Karpas-422 (cell line): ENCODE measurements at regions not wholly inside any gene's neighbourhood (a gene's known extent, or its start where the extent isn't known, plus 50 kb on each side); places are given as distances from the start of the nearest gene placed in this dataset.

Experiments
- DNase-seq: peaks from one replicate; pipeline ENCODE4 v3.0.0-alpha.2; 2015
- H2AFZ ChIP-seq: fragments of 200-600 bp; sonication (generic); 2 replicates; pipeline ENCODE4 v1.6.1; 2014; ENCODE audit warnings: antibody characterized with exemption, low read length, mixed read lengths
- H3K27ac ChIP-seq: fragments of 200-600 bp; sonication (generic); 2 replicates; pipeline ENCODE4 v1.5.1; 2014; ENCODE audit warnings: mild to moderate bottlenecking, low read length, moderate library complexity
- H3K27me3 ChIP-seq: fragments of 200-600 bp; sonication (generic); 2 replicates; pipeline ENCODE4 v1.6.1; 2014; ENCODE audit warnings: low read length, mixed read lengths
- H3K36me3 ChIP-seq: fragments of 200-600 bp; sonication (generic); 2 replicates; pipeline ENCODE4 v1.6.1; 2014; ENCODE audit warnings: low read length, mixed read lengths; ENCODE audit not compliant: insufficient read depth
- H3K4me1 ChIP-seq: fragments of 200-600 bp; sonication (generic); 2 replicates; pipeline ENCODE4 v1.6.1; 2014; ENCODE audit warnings: mild to moderate bottlenecking, low read length, mixed read lengths
- H3K4me2 ChIP-seq: fragments of 200-600 bp; sonication (generic); 2 replicates; pipeline ENCODE4 v1.6.1; 2014; ENCODE audit warnings: low read length, low read depth, mild to moderate bottlenecking; ENCODE audit not compliant: poor library complexity, severe bottlenecking
- H3K4me3 ChIP-seq: fragments of 200-600 bp; sonication (generic); 2 replicates; pipeline ENCODE4 v1.5.1; 2014; ENCODE audit warnings: mild to moderate bottlenecking, antibody characterized with exemption, low read length, mixed read lengths
- H3K79me2 ChIP-seq: fragments of 200-600 bp; sonication (generic); 2 replicates; pipeline ENCODE4 v1.6.1; 2014; ENCODE audit warnings: mild to moderate bottlenecking, low read length, mixed read lengths
- H3K9ac ChIP-seq: fragments of 200-600 bp; sonication (generic); 2 replicates; pipeline ENCODE4 v1.6.0; 2014; ENCODE audit warnings: low read length
- H3K9me2 ChIP-seq: fragments of 200-600 bp; sonication (generic), shearing (Covaris generic); replicated peaks from 2 replicates; pipeline ENCODE4 v1.6.0; 2014; ENCODE audit warnings: mild to moderate bottlenecking, low read length, moderate library complexity; ENCODE audit not compliant: insufficient read depth
- H3K9me3 ChIP-seq: fragments of 300-700, 200-600 bp; sonication (generic); 2 replicates; pipeline ENCODE4 v1.6.1; 2014; ENCODE audit warnings: low read length, mixed read lengths
- H4K20me1 ChIP-seq: fragments of 200-600 bp; sonication (generic); 2 replicates; pipeline ENCODE4 v1.6.1; 2014; ENCODE audit warnings: mild to moderate bottlenecking, antibody characterized with exemption, low read length, low read depth; ENCODE audit not compliant: insufficient read depth

DNA sequence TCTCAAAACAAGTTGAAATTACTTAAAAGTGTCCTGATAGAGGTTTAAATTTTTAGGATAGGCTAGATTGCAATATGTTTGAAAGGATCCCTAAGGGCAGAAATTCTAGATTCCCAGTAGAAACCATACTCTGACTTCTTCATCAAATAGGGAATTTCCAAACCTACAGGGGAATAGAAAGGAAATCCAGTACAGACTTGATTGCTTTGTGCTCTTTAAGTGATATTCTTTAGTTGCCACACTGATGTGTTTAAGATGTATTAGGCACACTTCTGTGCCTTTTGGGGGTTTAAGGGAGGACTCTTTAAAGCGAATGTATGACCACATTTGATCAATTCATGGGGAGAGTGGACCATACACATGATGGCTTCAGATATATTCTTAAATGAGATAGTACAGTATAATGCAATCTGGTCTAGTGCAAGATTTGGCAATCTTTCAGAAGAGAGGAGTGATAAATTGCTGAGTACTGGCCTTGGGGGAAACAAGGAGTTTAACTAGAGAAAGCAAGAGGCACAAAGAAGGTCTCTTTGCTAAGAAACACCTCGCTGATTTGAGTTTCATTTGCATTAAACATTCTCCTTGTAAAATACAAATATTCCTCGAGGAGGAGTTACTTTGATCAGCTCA is 268.8 kb upstream of the NR5A2 start:
- Histone ChIP-seq H3K4me3 (no peak overlapping the region), H3K9me2 (no peaks in the 10 kb centered on the region), H4K20me1 (no peaks in the 10 kb centered on the region), H3K79me2 (no peaks in the 10 kb centered on the region), H3K36me3 (no peaks in the 10 kb centered on the region), H3K9me3 (no peaks in the 10 kb centered on the region), H2AFZ (no peak overlapping the region), H3K4me1 (no peaks in the 10 kb centered on the region), H3K4me2 (no peak overlapping the region), H3K27ac (no peak overlapping the region), H3K9ac (no peak overlapping the region), H3K27me3 (no peaks in the 10 kb centered on the region)
- DNase-seq: no peak

DNA sequence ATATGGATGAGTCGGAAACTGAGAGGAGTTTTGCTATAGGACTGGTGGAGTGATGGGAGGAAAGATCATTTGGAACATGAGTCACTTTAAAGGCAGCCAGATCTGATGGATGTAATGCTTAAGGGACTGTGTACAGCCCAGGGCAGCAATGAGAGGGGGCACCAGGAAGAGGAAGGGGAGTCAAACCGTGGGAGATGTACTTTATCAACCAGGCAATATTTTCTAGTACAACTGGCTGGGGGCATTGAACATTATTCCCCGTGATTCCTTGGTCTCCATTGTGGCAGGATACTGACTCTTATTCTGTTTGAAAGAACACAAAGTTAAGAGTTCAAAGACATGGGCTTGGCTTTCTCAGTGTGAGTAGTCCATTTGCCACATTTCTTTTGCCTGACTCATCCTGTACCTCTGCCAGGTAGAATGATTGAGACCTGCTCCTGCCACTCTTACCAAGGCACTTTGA is 268.2 kb upstream of the NR5A2 start:
- Histone ChIP-seq H2AFZ (no peak overlapping the region), H3K4me2 (no peak overlapping the region), H3K9me2 (no peaks in the 10 kb centered on the region), H3K4me3 (no peak overlapping the region), H3K79me2 (no peaks in the 10 kb centered on the region), H3K27me3 (no peaks in the 10 kb centered on the region), H3K9me3 (no peaks in the 10 kb centered on the region), H3K9ac (no peak overlapping the region), H3K4me1 (no peaks in the 10 kb centered on the region), H3K27ac (no peak overlapping the region), H3K36me3 (no peaks in the 10 kb centered on the region), H4K20me1 (no peaks in the 10 kb centered on the region)
- no peak for DNase-seq

DNA sequence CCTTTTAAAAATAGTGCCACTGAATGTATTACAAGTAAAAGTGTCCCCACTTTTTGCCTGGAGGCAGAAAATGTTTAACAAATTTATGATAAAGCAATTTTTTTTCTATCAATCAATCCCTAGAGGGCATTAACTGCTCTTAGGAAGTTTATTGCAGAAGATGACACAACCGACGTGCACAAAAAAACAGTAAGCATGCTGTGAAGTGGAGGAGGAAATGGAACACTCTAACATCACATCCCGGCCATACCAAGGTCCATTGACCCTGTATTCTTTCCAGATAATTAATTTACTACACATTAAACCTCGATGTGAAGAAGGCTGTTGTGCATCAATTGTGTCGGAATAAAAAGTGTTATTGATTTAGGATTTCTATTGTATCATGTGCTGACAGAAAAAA is 264.9 kb upstream of the NR5A2 start:
- H3K4me3 ChIP-seq: no peak overlapping the region
- H2AFZ ChIP-seq: no peak overlapping the region
- no peak for DNase-seq
- H3K9ac ChIP-seq: no peak overlapping the region
- no peaks in the 10 kb centered on the region for H3K27me3 ChIP-seq
- no peak overlapping the region for H3K27ac ChIP-seq
- no peaks in the 10 kb centered on the region for H4K20me1 ChIP-seq
- no peaks in the 10 kb centered on the region for H3K9me2 ChIP-seq
- H3K9me3 ChIP-seq: no peaks in the 10 kb centered on the region
- H3K4me2 ChIP-seq: no peak overlapping the region
- H3K36me3 ChIP-seq: no peaks in the 10 kb centered on the region
- no peaks in the 10 kb centered on the region for H3K79me2 ChIP-seq
- H3K4me1 ChIP-seq: no peaks in the 10 kb centered on the region

DNA sequence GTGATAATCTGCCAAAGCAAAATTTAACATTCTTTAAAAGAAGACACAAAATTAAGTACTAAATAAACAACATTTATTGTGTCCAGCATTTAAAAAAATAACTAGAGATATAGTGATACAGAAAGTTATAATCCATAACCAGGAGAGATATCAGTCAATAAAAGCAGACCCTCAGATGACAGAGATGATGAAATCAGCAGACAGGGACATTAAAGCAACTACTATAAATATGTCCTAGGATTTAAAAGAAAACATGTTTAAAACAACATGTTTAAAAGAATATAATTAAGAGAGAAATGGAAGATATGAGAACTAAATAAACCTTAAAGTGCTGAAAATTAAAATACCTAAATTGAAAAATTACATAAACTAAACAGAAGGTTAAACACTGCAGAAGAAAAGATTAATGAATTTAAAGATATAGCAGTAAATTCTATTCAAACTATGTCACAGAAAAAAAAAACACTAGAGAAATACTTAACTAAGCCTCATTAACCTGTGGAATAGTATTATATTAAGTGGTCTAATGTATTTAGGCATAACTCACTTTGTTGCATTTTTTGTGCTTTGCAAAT is 261.2 kb upstream of the NR5A2 start:
- Histone ChIP-seq H3K9me2 (no peaks in the 10 kb centered on the region), H3K9ac (no peak overlapping the region)
- DNase-seq: no peak

DNA sequence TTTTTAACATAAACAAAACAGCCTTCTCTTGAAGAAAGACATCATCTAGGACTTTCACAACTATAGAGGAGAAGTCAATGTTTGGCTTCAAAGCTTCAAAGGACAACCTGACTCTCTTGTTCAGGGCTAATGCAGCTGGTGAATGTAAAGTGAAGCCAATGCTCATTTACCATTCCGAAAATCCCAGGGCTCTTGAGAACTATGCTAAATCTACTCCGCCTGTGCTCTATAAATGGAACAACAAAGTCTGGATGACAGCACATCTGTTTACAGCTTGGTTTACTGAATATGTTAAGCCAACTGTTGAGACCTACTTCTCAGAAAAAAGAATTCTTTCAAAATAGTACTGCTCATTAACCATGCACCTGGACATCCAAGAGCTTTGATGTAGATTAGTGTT is 259.8 kb upstream of the NR5A2 start:
- H2AFZ ChIP-seq: no peak overlapping the region

More for the DNA sequence above, 261.2 kb upstream of the NR5A2 start:
- H3K9me3 ChIP-seq: no peaks in the 10 kb centered on the region
- no peak overlapping the region for H3K4me3 ChIP-seq
- no peaks in the 10 kb centered on the region for H3K27me3 ChIP-seq
- no peak overlapping the region for H2AFZ ChIP-seq
- H3K4me1 ChIP-seq: no peaks in the 10 kb centered on the region
- H3K36me3 ChIP-seq: no peaks in the 10 kb centered on the region
- no peak overlapping the region for H3K27ac ChIP-seq
- no peaks in the 10 kb centered on the region for H3K79me2 ChIP-seq
- H3K4me2 ChIP-seq: no peak overlapping the region
- H4K20me1 ChIP-seq: no peaks in the 10 kb centered on the region

DNA sequence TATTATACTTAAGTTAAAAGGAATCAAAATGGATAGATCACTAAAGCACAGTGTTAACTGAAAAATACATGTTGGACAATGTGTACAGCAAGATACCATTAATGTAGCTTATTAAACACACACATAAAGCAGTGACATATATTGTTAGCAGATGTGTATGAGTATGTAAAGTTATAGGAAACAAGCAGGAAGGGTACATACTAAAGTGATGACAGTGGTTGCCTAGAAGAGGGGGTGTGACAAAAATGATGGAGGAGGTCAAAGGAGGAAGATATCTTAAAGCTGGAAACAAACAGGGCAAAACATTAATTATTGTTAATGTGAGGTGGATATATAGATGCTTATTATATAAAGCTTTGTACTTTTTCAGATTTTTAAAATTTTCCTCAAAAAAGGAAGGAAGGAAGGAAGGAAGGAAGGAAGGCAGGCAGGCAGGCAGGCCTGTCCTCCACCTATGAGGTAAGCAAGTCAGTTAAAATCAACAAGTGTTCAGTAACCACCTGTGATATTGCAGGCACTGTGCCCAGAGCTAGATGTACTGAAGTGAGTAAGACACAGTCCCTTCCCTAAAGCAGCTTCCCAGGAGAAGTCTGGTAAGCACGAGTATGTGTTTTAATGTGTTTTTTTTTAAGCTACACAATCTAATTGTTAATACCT is 252.9 kb upstream of the NR5A2 start:
- Histone ChIP-seq H2AFZ (no peak overlapping the region), H3K36me3 (no peaks in the 10 kb centered on the region), H4K20me1 (no peaks in the 10 kb centered on the region), H3K4me1 (no peaks in the 10 kb centered on the region), H3K4me2 (no peak overlapping the region), H3K9me2 (no peaks in the 10 kb centered on the region), H3K27me3 (no peaks in the 10 kb centered on the region), H3K9me3 (no peaks in the 10 kb centered on the region), H3K79me2 (no peaks in the 10 kb centered on the region), H3K27ac (no peak overlapping the region), H3K4me3 (no peak overlapping the region), H3K9ac (no peak overlapping the region)
- no peak for DNase-seq

More for the DNA sequence above, 259.8 kb upstream of the NR5A2 start:
- Histone ChIP-seq H3K79me2 (no peaks in the 10 kb centered on the region), H3K36me3 (no peaks in the 10 kb centered on the region), H3K4me3 (no peak overlapping the region), H4K20me1 (no peaks in the 10 kb centered on the region), H3K9me2 (no peaks in the 10 kb centered on the region), H3K4me1 (no peaks in the 10 kb centered on the region), H3K27me3 (no peaks in the 10 kb centered on the region), H3K9me3 (no peaks in the 10 kb centered on the region), H3K27ac (no peak overlapping the region), H3K4me2 (no peak overlapping the region), H3K9ac (no peak overlapping the region)
- no peak for DNase-seq

DNA sequence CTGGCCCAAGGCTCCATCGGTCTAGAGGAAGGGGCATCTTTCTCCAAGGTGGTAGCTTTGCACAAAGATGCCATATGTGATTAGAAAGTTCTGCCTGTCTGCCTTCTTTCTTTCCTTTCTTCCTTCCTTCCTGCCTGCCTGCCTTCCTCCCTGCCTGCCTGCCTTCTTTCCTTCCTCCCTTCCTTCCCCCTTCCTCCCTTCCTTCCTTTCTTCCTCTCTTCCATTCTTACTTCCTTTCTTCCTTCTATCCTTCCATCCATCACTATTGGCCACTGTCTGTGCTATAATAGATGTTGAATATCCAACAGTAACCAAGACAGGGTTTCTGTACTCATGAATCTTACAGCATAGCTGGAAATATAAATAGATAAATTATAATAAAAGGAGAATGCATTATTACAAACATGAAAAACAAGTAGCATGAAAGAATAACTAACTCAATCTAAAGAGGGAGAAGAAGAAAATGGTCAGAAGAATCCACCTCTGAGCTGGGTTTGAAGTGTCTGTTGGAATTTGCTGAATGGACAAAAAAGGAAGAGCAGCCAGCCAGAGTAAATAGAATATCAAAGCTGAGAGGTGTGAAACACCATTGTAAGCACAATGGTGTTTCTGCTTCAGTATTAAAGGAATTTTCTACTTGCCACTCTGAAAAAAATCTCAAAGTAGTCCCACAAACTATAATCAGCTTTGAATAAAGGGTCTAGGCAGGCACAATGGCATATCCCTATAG is 250.6 kb upstream of the NR5A2 start:
- Histone ChIP-seq H3K27ac (no peak overlapping the region), H4K20me1 (no peaks in the 10 kb centered on the region), H3K27me3 (no peaks in the 10 kb centered on the region), H3K9ac (no peak overlapping the region), H3K9me2 (no peaks in the 10 kb centered on the region), H2AFZ (no peak overlapping the region), H3K9me3 (no peaks in the 10 kb centered on the region), H3K36me3 (no peaks in the 10 kb centered on the region), H3K4me3 (no peak overlapping the region), H3K4me2 (no peak overlapping the region), H3K4me1 (no peaks in the 10 kb centered on the region), H3K79me2 (no peaks in the 10 kb centered on the region)
- DNase-seq: no peak

DNA sequence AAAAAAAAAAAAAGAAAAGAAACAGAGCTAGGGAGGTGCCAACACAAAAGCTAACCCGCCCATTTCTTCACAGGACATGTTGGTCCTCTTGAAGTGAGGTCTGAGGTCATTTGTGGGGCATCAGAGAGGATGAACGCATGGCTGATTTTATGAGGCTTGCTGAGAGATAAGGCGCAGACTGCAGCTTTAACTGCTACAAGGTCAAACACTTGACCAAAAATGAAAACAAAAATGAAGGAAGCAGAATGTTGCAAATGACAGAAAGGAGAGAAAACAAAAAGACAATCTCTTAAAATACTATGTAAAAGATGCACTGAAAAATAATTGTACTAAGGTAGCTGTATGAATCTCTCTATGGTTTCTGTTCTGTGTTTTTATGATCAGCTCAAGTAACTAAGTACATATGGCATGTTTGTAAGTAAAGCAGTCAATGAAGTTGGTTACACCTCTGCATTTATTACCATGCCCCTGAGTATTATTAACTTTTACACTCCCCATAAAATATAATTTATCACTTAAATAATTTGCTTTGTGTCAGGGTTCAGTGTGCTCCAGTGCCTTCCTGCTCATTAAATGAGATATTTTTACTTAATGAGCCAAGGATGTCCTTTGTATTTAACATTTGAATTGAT is 249.1 kb upstream of the NR5A2 start:
- no peak overlapping the region for H3K4me2 ChIP-seq
- DNase-seq: no peak
- H3K9ac ChIP-seq: no peak overlapping the region
- no peaks in the 10 kb centered on the region for H3K4me1 ChIP-seq
- no peaks in the 10 kb centered on the region for H3K27me3 ChIP-seq
- no peaks in the 10 kb centered on the region for H3K79me2 ChIP-seq
- no peak overlapping the region for H3K27ac ChIP-seq
- H4K20me1 ChIP-seq: no peaks in the 10 kb centered on the region
- no peaks in the 10 kb centered on the region for H3K36me3 ChIP-seq
- no peak overlapping the region for H3K4me3 ChIP-seq
- H3K9me2 ChIP-seq: no peaks in the 10 kb centered on the region
- H3K9me3 ChIP-seq: no peaks in the 10 kb centered on the region
- H2AFZ ChIP-seq: no peak overlapping the region
